ENCODE measurements at regions not wholly inside any gene's neighbourhood (a gene's known extent, or its start where the extent isn't known, plus 50 kb on each side); places are given as distances from the start of the nearest gene placed in this dataset.

DNA sequence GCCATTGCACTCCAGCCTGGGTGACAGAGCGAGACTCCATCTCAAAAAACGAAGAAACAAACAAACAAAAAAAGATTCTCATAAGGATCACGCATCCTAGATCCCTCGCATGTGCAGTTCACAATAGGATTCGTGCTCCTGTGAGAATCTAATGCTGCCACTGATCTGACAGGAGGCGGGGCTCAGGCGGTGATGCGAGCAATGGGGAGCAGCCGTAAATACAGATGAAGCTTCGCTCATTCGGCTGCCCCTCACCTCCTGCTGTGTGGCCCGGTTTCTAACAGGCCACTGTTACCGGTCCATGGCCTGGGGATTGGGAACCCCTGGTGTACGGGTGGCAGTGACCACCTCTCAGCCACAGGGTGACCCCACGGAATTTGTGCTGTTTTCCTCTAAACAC, 98.2 kb upstream of the MRI1 start:
- TF ChIP-seq, protein P1, sequence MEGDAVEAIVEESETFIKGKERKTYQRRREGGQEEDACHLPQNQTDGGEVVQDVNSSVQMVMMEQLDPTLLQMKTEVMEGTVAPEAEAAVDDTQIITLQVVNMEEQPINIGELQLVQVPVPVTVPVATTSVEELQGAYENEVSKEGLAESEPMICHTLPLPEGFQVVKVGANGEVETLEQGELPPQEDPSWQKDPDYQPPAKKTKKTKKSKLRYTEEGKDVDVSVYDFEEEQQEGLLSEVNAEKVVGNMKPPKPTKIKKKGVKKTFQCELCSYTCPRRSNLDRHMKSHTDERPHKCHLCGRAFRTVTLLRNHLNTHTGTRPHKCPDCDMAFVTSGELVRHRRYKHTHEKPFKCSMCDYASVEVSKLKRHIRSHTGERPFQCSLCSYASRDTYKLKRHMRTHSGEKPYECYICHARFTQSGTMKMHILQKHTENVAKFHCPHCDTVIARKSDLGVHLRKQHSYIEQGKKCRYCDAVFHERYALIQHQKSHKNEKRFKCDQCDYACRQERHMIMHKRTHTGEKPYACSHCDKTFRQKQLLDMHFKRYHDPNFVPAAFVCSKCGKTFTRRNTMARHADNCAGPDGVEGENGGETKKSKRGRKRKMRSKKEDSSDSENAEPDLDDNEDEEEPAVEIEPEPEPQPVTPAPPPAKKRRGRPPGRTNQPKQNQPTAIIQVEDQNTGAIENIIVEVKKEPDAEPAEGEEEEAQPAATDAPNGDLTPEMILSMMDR (IDR thresholded peaks at IDR 0.05): no peak
- TF ChIP-seq EP300 (IDR thresholded peaks at IDR 0.05) (no peak), POLR2A (IDR thresholded peaks at IDR 0.05) (no peak)
